G401.6 (cell line): ENCODE measurements at regions not wholly inside any gene's neighbourhood (a gene's known extent, or its start where the extent isn't known, plus 50 kb on each side); places are given as distances from the start of the nearest gene placed in this dataset.
"Not testable (repeated sequence)": the region's sequence is repeated elsewhere in the genome, so short reads cannot be mapped to it uniquely, and the experiment has no call there.

Source experiments
- FAIRE-seq: peaks from 2 replicates; lab custom pipeline; 2012; peaks lifted over from hg19 to GRCh38; lab: Jason Lieb, UNC

DNA sequence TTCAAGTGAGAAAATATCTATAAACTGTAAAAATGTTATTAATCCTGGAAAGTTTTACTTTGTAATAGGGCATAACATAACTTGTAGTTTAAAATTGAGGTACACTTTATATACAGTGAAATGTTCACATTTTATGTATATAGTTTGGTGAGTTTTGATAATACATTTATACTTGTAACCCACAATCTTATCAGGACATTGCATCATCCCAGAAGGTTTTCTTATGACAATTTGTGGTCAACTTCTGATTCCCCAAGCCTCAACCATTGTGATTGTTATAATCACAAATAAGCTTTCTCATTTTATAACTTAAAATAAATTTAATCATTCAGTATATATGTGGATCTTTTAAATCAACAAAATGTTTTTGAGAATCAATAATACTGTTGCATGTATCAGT lies 151.1 kb downstream of the TFPI2 start:
- FAIRE-seq: no peak

DNA sequence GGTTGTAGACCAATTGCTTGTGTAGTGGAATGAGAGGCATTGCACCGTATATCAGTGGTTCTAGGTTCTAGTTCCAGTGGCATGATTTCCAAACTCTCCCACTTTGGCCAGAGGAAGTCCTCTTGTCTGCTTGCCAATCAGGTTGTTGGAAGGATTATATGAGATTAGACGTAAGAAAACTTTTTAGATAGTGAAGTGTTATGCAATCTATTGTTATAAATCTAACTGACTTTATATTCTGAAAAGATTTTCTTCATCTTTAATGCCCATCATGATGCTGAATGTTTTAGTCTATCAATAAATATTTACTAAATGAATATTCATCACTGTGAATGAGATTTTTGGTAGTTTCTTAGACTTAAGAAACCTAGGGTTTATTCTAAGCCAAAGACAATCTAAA lies 152.6 kb downstream of the TFPI2 start:
- no peak for FAIRE-seq

DNA sequence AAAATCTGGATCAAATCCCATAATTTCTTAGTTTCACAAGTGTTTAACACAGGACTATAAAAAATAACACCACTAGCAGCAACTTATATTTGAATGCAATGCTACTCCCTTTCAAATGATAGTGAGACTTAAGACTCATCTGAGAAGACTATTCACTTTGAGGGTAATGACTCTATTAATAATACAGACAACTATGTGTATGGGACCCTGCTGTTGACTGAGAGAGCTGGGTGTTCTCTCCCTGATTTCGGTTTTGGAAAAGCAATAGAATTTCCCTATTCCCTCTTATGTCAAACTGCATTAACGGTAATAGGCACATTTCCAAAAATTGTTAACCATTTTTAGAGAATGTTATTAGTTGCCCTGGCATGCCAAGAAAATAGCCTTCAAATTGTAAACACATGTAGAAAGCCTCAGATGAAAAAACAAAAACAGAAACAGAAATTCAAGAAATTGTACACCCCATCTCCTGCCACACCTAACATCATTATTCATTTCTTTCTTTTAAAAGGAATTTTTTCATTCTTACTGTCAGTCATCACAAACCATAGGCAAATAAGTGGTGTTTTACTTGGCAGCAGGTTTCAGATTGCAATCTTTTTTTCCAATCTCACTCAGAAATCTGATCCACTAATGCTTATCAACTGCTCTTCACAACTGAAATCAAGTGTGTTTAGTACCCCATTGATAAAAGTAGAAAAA lies 153.7 kb downstream of the TFPI2 start:
- no peak for FAIRE-seq

DNA sequence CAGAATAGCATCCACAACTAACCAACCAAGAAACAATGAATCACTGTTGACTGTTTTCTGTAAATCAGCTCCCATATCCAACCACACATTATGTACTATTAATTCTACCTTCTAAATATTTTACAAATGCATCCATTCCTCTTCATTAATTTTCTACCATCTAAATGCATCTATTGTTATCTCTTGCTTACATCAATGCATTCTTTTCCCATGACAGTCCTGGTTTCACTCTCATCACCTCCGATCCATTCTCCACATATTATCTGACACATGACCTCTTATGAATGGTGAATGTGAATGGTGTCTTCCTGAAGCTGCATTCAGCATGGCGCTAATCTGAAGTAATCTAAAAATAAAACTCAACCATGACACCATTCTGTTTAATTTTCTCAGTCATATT lies 153.8 kb upstream of the CALCR start:
- no peak for FAIRE-seq

DNA sequence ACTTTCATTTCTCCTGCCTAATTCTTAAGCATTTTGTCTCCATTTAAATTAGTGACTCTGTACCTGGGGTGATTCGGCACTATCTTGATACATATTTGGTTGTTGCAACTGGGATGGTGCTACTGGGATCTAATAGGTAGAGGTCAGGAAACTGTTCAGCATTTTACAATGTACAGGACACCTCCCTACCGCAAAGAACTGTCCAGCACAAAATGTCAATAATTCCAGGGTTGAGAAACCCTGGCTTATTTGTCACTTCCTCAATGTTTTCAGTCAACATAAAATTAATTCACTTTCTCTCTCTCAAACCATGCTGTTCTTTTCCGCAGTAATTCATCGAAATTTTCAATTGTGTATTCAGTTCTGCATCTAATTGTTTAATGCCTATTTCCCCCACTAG lies 151.4 kb upstream of the CALCR start:
- FAIRE-seq: no peak

DNA sequence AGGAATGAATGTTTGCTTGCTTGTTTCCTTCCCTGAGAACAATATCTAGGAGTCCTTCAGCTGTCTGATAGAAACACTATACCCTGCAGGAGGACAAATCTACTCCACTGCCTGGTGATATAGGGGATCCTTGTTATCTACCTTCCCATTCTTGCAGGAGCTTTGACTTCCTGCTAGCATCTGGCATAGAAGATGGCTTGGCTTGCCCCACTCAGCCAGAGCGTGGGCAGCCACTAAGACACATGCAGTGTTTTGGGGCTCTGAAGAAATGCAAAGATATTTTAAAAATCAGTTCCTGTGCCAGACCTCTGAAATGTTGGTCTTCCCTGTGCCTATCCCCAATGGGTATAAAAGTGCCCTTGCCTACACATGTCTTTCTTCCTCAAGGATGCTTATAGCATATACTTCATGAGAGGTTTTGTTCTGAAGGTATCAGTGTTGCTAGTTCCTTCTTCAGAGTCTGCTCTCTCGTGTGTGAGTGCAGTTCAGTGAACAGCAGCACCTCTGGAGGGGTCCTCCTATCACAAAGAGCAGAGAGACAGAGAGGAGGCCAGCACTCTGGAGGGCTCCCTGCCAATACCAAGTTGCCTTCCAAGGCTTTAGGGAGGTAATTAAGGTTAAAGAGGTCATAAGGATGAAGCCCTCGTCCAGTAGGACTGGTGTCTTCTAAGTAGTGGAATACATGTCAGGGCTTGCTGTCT lies 149.1 kb upstream of the CALCR start:
- no peak for FAIRE-seq

DNA sequence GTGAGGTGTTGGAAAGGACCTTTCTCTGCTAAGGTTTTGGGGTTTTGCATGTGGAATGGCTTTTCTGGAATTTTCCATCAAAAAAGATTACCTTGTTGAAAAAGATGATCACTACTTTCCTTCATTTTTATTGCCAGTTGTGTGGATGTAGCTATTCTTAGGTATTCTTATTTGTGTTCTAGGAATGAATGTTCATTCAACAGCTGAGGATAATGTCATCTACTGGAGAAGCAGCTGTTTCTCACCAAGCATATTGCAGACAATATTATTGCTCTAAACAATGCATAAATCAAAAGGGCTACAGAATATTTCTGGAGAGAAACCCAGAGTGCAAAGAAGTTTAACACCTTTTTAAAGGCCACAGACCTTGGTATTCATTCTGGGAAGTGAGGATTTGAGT lies 145.6 kb upstream of the CALCR start:
- FAIRE-seq: no peak

DNA sequence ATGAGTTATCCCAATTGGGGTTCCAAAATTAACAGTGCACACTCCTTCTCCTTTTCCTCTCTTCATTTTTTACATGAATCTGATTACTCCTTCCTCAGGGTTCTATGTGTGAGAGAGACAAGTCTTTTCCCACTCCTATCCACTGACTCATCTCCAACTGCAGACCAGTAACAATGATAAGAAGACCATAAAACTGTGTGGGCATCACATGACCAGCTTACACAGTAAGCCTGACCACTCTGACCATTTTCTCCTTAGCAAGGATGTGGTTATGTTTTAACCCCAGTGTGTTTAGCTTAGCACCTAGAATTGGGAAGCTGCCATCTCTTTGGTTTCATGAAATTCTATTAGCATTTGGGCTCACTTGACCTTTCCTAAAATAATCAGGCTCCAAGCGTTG lies 145.0 kb upstream of the CALCR start:
- no peak for FAIRE-seq

DNA sequence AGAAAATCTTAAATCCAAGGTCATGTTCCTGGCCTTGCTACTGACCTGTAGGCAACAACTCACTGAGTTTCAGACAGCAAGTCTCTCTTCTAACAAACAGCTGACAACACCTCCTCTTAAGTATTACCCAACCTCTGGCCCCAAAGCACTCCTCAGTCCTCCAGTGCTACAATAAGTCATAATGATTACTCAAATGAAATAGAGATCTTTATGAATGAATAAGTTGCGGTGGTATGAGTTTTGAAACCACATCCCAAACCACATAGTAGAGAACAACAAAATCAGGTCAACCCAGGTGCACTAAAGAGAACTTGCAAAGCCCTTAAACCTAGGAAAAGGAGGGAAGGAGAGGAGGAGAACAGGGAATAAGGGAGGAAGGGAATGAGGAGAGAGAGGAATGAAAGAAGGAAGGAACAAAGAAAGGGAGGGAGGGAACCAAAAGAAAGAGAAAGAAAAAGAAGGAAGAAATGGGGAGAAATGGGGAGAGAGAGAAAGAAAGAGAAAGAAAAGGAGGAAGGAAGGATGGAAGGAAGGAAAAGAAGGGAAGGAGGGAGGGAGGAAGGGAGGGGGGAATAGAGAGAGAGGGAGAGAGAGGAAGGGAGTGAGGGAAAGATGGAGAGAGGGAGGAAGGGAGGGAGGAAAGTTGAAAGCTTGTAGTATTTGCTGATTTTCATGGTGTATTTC lies 142.8 kb upstream of the CALCR start:
- no peak for FAIRE-seq

DNA sequence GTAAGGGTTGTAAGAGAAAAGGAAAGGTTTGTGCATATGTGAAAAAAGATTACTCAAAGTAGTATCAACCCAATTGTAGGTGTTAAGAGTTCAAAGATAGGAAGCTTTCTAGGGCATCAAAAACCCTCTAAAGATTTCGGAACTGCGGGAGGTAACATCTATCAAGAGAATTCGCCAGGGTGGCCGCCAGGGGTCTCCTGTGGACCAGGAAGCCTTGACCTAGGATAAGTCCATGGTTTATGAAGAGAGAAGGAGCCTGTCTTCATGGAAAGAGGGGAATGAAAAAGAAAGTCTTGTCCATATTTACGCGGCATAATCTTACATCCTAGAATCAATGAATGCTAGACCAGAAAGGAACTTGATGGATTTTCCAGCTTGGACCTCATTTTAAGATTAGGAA lies 140.7 kb upstream of the CALCR start:
- FAIRE-seq: no peak

DNA sequence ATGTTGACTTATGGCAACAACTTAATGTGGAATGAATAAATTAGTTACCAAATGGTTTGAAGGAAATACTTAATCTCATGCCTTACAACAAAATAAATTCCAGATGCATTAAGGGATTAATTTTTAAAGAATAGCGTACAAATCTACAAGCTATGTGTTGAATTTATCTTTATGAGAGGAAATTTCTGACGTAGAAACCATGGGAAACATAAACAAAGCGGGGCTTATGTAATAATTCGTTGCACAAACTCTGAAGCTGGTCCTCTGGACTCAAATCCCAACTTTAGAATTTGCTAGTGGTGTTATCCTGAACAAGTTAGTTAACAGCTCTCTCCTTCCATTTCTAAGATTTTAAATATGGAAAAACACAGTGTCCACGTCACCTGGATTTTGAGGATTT lies 137.4 kb upstream of the CALCR start:
- FAIRE-seq: no peak

DNA sequence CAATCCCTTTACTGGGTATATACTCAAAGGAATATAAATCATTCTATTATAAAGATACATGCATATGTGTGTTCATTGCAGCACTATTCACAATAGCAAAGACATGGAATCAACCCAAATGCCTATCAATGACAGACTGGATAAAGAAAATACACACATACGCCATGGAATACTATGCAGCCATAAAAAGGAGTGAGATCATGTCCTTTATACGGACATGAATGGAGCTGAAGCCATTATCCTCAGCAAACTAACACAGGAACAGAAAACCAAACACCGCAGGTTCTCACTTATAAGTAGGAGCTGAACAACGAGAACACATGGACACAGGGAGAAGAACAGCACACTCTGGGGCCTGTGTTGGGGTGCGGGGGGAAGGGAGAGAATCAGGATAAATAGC lies 133.7 kb upstream of the CALCR start:
- FAIRE-seq: not testable (repeated sequence)

DNA sequence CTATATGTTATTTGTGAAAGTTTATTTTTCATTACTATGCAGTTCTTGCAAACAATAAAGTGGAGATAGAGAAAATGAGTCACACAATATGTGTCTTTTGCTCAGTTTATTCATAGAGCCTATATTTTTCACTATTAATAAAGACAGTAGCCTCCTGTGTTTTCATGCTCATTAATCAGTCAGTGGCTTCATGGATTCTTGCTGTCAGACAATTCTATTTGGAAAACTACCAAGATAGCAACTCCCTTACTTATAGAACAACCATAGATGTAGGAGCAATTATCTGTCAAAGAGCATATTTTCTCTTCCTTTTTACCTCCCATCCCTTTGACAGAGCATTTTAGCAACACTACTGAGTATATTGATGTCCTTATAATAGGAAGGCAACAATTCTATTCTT lies 132.7 kb upstream of the CALCR start:
- no peak for FAIRE-seq

DNA sequence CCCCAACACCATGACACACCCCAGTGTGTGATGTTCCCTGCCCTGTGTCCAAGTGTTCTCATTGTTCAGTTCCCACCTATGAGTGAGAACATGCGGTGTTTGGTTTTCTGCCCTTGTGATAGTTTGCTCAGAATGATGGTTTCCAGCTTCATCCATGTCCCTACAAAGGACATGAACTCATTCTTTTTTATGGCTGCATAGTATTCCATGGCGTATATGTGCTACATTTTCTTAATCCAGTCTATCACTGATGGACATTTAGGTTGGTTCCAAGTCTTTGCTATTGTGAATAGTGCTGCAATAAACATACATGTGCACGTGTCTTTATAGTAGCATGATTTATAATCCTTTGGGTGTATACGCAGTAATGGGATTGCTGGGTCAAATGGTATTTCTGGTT lies 131.6 kb upstream of the CALCR start:
- not testable (repeated sequence) for FAIRE-seq

DNA sequence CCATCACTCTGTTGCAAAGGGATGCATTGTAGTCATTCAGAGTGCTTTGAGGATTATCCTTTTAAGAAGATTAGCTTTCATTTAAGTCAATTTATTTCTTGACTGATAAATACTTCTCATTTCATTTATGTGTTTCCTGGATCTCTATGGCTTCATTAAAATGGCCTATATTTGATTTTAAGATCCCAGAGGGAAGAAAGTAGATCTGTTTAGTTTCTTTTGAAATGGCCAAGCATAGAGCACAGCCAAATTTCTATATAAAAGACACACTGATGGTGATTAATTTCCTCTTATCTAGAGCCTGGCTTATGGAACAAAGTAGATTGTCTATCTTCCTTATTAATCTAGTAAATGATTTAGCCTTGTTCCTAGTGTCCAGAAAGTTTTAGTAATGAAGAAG lies 129.7 kb upstream of the CALCR start:
- no peak for FAIRE-seq

DNA sequence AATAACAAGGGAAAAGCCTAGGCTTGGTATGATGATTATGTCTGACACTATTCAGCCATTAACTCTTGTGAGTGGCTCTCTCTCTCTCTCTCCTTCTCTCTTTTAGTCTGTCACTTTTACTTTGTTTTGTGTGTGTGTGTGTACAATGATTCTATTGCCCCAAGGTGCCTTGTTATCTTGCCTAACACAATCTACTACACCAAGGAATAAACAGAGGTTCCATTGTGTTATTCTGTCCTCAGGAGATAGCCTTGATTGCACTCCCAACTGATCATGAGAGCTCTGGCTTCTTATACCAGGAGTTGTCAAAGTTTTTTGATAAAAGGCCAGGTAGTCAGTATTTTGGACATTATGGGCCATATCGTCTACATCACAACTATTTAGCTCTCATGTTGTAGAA lies 123.4 kb upstream of the CALCR start:
- no peak for FAIRE-seq

DNA sequence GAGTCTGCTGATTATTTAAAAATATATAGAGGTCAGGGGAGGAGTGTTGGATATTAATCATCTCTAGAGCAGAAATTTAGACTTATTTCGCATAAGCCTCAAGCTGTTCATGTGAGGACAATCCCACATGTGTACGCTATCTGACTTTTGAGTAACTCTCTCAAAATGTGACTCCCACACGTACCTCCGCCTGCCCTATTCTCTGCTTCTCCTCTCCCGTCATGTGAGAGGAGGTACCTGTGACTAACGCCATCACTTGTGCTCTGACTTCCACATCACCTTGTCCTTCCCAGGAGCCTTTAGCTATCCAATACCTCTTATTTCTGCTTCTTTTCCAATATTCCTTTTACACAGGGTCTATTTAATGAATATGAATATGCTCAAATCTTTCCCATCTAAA lies 119.3 kb upstream of the CALCR start:
- FAIRE-seq: no peak

DNA sequence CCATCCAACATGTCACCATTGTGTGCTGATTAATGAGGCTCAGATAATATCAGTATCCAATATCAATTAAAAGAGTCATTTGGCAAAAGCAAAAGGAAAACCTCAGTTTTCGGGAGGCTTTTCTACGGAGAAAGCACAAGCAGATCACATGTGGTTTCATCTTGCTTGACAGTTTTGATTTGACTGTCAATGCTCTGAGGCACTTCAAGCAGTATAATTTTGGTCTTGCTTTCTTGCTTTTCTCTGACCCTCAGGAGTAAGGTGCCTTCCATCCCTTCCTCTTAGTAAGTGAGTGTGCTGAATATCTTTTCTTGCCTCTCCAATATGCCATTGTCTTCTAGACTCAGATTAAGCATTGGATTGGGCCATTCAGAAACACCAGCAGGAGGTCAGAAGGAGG lies 115.5 kb upstream of the CALCR start:
- FAIRE-seq: no peak

DNA sequence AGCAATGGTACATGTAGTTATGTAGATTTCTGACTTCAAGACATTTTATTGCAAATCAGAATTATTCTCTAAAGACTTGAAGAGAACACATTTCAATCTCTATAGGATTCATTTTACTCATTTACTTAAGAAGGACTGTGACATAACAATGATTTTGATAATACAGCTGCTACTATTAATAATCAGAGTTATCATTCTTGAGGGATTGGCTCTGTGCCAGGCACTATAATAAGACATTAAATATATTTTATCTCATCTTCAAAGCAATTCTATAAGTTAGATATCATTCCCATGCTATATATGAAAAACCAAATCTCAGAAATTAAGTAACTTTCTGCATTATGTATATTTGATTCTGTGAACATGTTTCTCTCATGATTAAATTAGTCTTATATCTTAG lies 103.7 kb upstream of the CALCR start:
- no peak for FAIRE-seq

DNA sequence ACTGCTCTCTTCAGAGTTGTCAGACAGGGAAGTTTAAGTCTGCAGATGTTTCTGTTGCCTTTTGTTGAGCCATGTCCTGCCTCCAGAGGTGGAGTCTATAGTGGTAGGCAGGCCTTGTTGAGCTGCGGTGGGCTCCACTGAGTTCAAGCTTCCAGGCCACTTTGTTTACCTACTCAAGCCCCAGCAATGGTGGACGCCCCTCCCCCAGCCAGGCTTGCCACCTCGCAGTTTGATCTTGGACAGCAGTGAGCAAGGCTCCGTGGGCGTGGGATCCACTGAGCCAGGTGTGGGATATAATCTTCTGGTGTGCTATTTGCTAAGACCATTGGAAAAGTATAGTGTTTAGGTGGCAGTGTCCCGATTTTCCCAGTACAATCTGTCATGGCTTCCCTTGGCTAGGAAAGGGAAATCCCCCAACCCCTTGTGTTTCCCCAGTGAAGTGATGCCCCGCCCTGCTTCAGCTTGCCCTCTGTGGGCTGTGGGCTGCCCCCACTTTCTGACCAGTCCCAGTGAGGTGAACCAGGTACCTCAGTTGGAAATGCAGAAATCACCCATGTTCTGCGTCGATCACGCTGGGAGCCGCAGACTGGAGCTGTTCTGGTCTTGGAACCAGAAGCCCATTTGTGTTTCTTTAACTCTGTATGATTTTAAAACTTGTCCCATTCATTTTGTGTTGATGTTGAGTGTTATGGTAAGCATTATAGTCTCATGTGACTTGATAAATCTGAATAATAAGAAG lies 89.2 kb upstream of the CALCR start:
- no peak for FAIRE-seq

DNA sequence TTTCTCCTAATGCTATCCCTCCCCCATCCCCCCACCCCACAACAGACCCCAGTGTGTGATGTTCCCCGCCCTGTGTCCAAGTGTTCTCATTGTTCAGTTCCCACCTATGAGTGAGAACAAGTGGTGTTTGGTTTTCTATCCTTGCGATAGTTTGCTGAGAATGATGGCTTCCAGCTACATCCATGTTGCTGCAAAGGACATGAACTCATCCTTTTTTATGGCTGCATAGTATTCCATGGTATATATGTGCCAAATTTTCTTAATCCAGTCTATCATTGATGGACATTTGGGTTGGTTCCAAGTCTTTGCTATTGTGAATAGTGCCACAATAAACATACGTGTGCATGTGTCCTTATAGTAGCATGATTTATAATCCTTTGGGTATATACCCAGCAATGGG lies 83.6 kb upstream of the CALCR start:
- not testable (repeated sequence) for FAIRE-seq

DNA sequence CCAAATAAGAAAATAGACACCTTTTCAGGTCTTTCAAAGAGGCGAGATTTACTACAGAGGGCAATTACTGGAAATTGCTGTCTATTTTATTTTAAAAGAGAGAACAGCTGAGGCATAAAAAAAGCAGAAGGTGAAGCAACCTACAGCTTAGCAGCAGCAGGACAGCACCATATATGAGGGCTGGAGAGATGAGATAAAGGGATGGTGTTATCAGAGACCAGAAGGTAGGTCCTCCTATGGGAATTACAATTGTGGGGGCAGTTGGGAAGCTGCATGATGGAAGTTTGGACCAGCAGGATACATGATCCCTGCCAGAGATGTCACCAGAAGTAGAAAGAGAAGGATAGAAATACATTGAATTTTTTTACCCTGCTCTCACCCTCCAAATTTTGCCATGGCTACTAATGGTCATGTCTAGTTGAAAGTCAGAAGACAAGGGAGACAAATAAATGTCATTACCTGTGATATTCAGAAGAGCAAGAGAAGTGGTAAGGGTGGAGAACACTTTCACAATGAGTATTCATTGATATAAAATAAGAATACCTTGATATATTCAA lies 77.2 kb upstream of the CALCR start:
- FAIRE-seq: no peak

DNA sequence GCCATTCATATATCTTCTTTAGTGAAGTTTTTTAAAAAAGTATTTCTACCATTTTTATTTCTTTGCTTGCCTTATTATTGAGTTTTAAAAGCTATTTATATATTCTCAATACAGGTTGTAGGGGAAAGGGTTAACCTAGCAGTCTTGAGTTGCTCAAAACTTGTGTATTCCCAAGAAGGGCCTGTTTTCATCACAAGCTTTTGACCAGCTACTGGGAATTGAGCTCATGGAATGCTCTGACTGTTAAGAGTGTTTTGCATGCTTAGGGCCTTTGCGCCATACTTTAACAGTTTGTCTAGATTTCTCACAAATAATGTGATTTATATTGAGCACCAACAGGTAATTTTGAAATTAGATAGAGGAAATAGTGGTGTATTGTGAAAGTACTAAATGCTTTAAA lies 72.0 kb upstream of the CALCR start:
- no peak for FAIRE-seq
